Heart left ventricle (tissue), 13 donors: ENCODE measurements at regions not wholly inside any gene's neighbourhood (a gene's known extent, or its start where the extent isn't known, plus 50 kb on each side); places are given as distances from the start of the nearest gene placed in this dataset.

Experiments
- POLR2A ChIP-seq, 2 donors: fragments of 450-650 bp; IDR thresholded peaks; one replicate each; pipeline ENCODE4 v1.6.1; 2017; ENCODE audit warnings: antibody characterized with exemption in 2 of 2, mild to moderate bottlenecking in 2 of 2, moderate library complexity in 2 of 2
- TF ChIP-seq, protein P1 (sequence below), 12 donors: fragments of 200-600 bp; sonication (generic) in 4 of 12; IDR thresholded peaks; one replicate each; pipeline versions ENCODE4 v1.5.0 to v1.8.0; 2018 to 2022; ENCODE audit warnings: antibody characterized with exemption in 12 of 12, mild to moderate bottlenecking in 5 of 12
- donor health status: ischemic (EF 13 %, LVEDD 7.1; RV severe dilation, severe dysfunction).
- donor health status: DM: no; HTN: yes; CAD: no.
- donor health status: DM: no; HTN: no; CAD: no.
- donor health status: ischemic (EF 25% LVEDD 6.9; RV normal size, moderate dysfunction).
- donor health status: ischemic (EF 25% LVEDD 5.7; RV mildly dilated, moderate dysfunction).
- donor health status: ischemic (EF 35%, LVEDD 5.7; RV mildly dilated, moderate dysfunction).
- donor health status: nonischemic (EF 11% LVEDD 7.7; RV severe dilation, severe dysfunction).
- donor health status: DM: yes; HTN: yes; CAD: no.
- donor health status: PGD.
- donor health status: ischemic (EF 29% LVEDD 5.4; RV normal size, mild dysfunction).
- donor health status: nonischemic (EF 23%, LVEDD 6.1; RV moderate dilation, normal function).

GRCh38 chr14:98853063-98853729 lies 418.8 kb downstream of the BCL11B start:
- no peak for TF ChIP-seq POLR2A (IDR thresholded peaks at IDR 0.05)
- TF ChIP-seq, protein P1, sequence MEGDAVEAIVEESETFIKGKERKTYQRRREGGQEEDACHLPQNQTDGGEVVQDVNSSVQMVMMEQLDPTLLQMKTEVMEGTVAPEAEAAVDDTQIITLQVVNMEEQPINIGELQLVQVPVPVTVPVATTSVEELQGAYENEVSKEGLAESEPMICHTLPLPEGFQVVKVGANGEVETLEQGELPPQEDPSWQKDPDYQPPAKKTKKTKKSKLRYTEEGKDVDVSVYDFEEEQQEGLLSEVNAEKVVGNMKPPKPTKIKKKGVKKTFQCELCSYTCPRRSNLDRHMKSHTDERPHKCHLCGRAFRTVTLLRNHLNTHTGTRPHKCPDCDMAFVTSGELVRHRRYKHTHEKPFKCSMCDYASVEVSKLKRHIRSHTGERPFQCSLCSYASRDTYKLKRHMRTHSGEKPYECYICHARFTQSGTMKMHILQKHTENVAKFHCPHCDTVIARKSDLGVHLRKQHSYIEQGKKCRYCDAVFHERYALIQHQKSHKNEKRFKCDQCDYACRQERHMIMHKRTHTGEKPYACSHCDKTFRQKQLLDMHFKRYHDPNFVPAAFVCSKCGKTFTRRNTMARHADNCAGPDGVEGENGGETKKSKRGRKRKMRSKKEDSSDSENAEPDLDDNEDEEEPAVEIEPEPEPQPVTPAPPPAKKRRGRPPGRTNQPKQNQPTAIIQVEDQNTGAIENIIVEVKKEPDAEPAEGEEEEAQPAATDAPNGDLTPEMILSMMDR (IDR thresholded peaks at IDR 0.05): no peak
